Stimulated activated CD4-positive, alpha-beta T cell treated with anti-CD3 and anti-CD28 coated beads, TNF-alpha, amount 100 ng/mL, for 24 hours (primary cell): ENCODE measurements at regions not wholly inside any gene's neighbourhood (a gene's known extent, or its start where the extent isn't known, plus 50 kb on each side); places are given as distances from the start of the nearest gene placed in this dataset.
"Not testable (repeated sequence)": the region's sequence is repeated elsewhere in the genome, so short reads cannot be mapped to it uniquely, and the experiment has no call there.

Experiments
- DNase-seq, 3 experiments: peaks; one replicate each; pipeline ENCODE4 v3.0.0-alpha.2; 2020; ENCODE audit warnings: low read depth in 3 of 3

DNA sequence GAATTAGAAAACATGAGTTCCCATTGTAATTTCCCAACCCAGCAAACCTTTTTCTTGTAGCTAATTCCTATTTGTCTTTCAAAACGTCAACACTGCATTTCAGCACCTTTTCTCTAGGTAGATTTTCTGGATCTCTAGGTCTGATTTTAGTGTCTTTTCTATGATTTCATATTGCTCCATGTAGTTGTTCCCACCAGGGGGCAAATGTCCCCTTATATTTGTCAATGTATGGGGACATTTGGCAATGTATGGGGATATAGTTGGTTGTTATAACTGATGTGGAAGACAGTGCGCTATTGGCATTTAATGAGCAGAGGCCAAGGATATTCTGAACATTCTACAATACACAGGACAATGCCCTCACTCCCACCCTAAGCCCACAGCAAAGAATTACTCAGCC is 273.9 kb upstream of the ADRA1B start:
- no peak for DNase-seq

DNA sequence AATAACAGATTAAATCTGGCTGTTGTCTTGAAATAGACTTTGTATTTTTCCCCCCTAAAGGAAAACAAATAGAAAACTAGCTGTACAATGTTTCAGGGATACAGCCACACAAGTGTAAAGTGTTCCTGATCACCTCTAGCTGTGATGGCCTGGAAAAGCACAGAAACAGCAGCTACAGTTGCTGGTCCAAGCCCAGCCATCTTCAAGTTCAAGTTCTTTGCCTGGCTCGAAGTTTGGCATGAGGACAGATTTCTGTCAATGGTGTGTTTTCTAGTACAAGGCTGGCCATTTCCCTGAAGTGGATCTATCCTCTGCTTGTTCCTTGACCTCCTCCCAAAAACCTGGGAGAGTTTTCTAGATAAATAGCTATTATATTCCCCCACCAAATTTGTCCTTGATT is 272.2 kb upstream of the ADRA1B start:
- no peak for DNase-seq

DNA sequence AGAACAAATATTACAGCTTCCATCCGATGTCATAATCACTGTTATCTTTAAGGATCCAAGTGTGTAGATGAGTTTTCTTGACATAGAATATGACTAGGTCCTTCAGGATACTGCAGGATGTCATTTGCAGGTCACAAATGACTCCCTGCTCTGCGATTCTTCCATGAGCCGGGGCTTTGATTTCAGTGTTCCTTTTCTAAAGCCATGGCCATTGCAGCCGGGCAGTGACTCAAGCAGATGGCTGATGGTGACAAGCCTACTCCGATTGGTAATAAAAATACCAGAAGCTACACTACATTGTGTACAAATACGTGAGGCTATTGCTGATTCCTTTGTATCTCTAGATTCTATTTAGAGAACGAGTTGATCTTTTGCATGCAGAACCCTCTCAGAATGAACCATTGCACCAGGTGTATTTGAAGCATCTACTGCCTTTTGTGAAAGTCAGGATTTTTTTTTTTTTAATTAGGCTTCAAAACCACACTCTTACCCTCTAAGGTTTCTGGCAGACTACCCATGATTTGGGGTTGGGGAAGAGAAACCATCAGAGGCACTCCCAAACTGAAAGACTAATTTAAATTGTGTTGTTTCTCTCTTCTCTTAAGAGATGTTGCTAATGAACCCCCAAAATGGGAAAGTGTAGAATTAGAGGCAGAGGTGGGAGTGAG is 271.0 kb upstream of the ADRA1B start:
- no peak for DNase-seq

DNA sequence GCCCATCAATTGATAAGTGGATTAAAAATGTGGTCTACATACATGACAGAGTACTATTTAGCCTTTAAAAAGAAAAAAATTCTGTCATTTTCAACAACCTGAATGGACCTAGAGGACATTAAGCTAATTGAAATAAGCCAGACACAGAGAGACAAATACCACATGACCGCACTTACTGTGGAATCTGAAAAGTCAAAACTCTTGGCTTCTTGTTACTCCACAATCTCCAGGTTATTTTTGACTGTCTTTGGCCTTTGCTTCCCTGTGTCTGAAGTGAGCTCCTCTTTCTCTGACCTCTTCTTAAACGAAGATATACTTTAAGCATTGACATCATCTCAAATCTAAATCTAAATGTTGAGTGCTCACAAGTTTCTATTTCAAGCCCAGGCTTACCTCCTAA is 265.5 kb upstream of the ADRA1B start:
- DNase-seq: no peak

DNA sequence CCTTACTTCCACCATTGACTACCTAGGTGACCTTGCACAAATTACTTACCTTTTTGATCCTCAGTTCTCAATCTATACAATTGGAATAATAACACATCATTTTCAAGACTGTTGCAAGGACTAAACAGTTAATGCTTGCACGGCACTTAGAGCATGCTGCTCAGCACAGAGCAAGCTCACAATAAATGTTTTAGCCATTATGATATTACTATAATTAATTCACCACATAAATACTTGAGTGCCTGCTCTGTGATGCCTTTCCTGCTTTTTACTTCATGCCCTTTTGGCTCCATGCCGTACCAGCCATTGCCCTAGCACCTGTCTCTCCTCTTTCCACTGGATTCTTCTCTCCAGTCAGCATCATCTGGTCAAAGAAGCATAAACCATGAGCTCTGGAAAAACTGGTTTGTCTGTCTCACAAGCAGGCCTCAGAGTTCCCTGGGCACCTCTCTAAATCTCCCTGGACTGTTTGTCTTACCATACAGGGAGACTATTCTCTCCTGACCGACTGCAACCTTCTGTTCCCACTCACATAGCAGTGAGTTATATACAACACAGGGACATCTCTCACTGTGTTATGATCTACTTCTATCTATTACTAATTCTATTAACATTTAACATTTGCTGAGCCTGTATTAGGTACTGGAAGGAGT is 260.4 kb upstream of the ADRA1B start:
- no peak for DNase-seq

DNA sequence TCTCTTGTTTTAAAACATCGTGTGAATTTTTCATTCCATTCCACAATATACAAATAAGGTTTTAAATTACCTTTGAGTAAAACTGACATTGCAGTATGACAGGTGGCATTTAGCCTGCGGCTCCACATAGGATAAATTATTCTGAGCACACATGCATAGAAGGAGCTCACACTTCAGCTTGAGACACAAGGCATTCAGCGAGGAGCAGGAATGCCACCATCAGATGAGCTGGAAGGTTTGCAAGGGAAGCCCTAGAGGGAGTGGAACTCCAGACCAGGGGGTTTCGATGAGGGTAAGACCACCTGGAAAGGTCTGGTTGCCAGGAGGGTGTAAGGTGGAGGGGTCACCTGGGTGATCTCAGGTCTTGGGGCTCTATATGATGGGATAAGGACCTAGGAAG is 259.0 kb upstream of the ADRA1B start:
- DNase-seq: no peak

DNA sequence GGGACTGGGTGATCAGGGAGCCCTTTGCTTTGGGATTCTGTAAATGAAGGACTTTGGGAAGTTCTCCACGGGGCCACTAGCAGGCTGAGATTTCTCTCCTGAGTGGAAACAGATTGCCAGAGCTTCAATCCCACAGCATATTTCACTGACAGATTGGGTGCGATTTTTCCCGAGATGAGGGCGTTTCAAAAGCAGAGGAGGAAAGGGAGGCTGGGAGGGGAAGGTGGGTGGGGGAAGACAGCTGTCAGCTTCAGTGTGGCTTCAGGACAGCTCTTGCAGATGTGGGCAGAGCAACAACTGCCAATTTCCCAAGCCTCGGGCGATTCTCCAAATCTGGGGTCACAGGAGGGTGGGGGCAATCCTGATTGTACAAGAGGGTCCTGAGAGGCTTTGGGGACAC is 258.5 kb upstream of the ADRA1B start:
- no peak for DNase-seq

DNA sequence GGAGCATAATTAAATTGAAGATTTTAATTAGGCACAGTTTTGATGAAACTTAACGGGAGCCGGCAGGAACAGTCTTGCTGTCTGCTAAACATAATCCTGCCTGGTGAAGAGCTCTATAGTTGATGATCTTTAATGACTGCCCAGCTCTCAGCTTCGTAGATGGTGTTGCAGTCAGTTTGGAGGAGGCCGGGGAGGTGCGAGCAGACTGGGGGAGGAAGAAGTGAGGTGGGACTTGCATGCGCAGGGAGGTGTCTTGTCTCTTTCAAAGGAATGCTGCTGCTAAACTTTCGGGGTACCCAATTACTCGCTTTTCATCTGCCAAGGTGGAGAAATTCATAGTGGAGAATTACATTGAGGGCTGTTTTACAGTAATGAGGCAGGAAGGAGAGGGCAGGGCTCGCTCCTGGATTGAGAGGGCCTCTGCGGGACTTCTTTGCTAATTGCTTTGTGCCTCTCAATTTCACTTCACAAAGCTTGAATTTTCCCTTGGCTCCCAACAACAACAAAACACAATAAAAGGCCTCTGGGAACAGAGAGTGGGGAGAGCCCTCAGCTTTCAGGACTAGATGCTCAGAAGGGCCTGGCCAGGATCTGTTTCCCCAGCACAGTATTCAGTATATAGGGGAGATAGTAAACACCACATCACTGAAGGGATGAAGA is 257.9 kb upstream of the ADRA1B start:
- DNase-seq: no peak

DNA sequence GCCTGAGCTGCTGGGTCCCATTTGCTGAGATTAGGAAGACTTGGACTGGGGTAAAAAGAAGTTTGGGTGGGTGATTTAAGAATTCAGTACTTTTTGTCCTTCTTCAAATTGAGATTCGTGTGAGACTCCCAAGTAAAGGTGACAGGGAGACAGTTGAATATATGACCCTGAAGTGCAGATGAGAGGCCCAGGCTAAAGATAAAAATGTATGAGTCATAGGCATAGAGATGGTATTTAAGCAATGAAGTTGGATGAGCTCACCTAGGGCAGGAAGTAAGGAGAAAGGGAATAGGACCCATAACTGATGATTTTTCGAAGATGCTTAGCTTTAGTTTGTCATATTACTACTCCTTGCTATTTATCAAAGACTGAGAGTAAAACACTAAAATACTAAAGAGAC is 255.9 kb upstream of the ADRA1B start:
- DNase-seq: no peak

DNA sequence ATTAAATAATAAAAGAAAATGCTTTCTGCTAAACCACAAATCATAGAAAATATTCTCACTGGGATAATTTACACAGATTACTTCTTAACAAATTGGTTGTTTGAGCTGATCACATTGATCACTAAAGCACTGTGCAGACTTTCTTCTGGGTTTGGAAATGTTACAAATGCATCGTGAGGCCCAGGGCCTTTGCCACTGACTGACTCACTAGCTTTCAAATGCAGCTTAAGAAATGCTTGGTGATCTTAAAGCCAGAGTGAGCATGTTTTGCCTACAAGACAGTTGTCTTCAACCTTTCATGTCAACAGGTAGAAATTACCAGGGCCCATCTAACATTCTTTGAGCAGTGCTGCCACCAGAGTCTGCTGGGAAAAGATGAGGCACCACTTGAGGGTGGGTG is 252.3 kb upstream of the ADRA1B start:
- DNase-seq: no peak

DNA sequence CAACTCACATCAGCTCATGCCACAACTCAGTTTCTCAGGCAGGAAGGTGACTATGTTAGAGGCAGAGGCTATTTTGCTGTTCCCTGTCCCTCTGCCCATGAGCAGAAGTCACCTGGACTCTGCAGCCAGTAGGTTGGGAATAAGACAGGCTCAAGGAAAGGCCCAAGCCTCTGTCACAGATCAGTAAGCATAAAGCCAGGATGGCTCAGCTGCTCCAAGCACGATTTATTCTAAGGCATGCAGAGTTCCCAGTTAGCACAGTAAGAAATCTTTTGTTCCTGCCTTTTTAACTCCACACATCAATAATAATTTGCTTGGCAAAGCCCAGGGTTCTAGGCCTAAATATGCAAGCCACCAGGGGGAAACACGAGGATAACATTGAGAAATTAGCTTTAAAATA is 249.0 kb upstream of the ADRA1B start:
- DNase-seq: no peak

DNA sequence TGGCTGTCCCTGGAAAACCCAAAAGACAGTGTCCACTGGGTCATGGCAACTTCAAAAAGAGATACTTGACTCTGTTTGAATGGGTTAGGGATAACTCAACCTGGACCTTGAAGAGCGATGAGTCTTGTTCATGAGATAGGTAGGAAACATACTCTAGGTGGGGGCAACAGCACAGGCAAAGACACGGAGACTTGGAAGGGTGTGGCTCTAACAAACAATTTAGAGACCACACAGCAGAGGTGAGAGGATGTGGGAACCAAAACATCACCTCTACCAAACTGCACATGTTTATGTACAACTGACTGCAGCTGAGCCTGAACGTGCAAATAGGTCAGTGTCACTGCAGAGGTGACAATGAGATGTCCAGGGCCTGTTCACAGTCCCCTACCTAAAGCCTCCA is 247.7 kb upstream of the ADRA1B start:
- DNase-seq: no peak

DNA sequence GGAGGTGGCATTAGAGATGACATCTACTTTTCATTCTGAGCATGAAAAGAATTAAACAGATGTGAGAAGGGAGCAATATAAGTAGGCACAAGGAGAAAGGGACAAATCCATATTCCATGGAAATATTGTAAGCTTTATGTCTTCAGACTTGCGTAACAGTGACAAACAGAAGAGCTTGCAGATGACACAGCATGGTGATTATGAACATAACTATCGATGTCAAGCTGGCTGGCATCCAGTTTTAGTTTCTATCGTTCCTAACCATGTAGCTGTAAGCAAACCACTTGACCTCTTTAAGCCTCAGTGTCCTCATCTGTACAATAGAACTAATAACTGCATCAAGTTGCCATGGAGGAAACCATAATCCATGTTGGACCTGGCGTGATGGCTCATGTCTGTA is 246.7 kb upstream of the ADRA1B start:
- DNase-seq: no peak

DNA sequence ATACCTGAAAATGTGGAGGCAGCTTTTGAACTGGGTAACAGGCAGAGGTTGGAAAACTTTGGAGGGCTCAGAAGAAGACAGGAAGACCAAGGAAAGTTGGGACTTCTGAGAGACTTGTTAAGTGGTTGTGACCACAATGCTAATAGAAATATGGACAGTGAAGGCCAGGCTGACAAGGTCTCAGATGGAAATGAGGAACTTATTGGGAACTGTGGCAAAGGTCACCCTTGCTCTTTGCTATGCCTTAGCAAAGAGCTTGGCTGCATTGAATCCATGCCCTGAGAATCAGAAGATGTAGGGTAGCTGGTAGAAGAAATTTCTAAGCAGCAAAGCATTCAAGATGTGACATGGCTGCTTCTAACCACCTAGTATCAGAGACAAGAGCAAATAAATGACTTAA is 244.4 kb upstream of the ADRA1B start:
- DNase-seq: no peak

DNA sequence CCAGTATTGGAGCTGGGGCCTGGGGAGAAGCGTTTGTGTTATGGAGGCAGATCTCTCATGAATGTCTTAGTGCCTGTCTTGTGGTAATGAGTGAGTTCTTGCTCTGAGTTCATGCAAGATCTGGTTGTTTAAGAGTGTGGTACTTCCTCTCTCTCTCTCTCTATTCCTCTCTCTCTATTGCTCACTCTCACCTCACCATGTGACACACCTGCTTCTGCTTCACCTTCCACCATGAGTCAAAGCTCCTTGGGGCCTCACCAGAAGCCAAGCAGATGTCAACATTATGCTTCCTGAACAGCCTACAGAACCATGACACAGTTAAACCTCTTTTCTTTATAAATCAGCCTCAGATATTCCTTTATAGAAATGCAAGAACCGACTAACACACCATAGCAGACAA is 242.7 kb upstream of the ADRA1B start:
- no peak for DNase-seq

DNA sequence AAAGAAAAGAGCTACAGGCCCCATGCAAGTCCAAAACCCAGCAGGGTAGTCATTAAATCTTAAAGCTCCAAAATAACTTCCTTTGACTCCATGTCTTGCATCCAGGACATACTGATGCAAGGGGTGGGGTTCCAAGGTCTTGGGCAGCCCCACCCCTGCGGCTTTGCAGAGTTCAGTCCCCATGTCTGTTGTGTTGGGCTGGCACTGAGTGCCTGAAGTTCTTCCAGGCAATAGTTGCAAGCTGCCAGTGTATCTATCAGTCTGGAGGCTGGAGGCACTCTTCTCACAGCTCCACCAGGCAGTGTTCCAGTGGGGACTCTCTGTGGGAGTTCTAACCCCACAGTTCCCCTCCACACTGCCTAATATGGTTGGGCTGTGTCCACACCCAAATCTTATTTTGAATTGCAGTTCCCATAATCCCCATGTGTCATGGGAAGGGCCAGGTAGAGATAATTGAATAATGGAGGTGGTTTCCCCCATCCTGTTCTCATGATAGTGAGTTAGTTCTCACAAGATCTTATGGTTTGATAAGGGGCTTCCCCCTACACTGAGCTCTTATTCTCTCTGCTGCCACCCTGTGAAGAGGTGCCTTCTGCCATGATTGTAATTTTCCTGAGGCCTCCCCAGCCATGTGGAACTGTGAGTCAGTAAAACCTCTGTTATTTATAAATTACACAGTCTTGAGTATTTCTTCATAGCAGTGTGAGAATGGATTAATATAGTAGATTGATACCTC is 237.5 kb upstream of the ADRA1B start:
- DNase-seq: no peak

DNA sequence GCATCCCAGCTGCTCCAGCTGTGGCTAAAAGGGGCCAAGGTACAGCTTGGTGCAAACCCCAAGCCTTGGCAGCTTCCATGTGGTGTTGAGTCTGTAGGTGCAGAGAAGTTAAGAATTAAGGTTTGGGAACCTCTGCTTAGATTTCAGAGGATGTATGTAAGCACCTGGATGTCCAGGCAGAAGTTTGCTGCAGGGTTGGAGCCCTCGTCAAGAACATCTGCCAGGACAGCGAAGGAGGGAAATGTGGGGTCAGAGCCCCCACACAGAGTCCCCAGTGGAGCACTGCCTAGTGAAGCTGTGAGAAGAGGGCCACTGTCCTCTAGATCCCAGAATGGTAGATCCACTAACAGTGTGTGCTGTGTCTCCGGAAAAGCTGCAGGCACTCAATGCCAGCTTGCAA is 236.2 kb upstream of the ADRA1B start:
- DNase-seq: no peak

DNA sequence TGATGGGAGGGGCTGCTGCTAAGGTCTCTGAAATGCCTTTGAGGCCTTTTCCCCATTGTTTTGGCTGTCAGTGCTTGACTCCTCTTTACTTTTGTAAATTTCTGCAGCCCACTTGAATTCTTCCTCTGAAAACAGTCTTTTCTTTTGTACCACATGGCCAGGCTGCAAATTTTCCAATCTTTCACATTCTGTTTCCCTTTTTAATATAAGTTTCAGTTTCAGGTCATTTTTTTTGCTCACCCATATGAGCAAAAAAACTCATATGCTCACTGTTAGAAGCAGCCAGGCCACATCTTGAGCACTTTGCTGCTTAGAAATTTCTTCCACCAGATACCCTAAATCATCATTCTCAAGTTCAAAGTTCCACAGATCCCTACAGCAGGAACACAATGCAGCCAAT is 234.6 kb upstream of the ADRA1B start:
- no peak for DNase-seq

DNA sequence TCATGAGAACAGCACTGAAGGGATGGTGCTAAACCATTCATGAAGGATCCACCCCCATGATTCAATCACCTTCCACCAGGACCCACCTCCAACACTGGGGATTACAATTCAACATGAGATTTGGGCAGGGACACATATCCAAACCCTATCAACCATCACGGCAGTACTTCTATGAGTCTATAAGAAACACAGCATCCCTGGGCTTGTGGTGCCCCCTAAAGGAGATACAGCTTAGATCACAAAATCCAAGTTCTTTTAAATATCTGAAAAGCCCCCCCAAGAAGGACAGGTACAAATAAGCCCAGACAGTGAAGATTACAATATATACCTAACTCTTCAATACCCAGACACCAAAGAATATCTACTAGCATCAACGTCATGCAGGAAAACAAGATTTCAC is 233.7 kb upstream of the ADRA1B start:
- DNase-seq: no peak

DNA sequence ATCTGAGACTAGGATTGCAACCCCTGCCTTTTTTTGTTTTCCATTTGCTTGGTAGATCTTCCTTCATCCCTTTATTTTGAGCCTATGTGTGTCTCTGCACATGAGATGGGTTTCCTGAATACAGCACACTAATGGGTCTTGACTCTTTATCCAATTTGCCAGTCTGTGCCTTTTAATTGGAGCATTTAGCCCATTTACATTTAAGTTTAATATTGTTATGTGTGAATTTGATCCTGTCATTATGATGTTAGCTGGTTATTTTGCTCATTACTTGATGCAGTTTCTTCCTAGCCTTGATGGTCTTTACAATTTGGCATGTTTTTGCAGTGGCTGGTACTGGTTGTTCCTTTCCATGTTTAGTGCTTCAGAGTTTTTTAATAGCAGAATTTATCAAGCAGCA is 228.4 kb upstream of the ADRA1B start:
- DNase-seq: not testable (repeated sequence)

DNA sequence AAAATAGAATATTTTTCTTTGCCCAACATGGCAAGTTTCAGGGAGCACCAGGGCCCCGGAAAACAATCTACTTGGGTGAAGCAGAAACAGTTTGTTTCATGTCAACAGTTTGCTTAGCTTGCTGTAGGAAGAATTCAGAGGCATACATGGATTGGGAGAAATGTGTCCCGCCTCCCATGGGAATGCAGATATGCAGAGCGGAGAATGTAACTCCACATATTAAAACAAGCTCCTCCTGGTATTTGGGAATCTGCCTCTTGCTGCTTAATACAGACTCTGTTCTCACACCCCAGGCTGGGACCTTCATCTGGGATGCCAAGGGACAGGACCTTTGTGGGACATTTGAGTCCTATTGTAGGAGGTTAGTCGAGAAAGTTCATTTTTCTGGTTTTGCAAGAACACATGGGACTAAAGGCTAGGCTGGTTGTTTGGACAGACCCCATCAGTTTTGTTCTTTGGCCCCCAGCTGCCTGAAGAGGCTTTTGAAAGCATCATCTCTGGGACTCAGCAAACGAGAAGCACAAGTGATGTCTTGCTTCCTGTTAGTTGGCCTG is 220.5 kb upstream of the ADRA1B start:
- DNase-seq: no peak

DNA sequence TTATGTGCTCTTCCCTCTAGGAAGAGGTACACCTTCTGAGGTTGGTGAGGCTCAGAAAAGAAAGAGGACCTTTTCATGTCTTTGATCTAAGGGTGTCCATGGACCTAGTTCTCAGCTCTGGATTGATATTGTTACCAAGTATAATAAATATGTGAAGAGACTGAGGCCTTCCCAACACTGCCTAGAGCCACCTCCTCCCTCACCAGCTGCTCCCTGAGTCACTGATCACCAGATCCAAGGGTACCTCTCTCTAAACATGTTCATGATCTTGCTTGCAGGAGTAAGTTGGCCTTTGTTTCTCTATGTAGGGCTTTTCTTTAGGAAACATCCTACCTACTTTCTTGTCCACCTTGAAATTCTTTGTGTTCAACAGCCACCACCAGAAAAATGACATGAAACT is 218.8 kb upstream of the ADRA1B start:
- DNase-seq: no peak

DNA sequence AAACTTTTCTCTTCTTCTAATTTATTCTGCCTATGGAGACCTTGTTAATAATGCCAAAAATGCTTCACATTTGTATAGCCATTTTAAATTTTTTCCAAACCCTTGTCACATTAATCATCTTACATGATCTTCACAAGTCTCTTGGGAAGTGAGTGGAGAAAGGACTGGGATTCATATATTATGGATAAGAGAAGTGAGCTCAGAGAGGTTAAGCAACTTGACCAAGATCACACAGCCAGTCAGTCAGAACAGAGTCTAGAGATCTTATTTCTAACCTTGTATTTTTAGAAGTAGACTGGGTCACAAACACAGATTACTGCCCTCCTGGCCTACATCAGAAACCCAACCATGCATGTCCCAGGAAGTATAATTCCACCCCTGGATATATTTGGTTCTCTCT is 218.0 kb upstream of the ADRA1B start:
- no peak for DNase-seq
